HL-60 (cell line): ENCODE measurements at regions not wholly inside any gene's neighbourhood (a gene's known extent, or its start where the extent isn't known, plus 50 kb on each side); places are given as distances from the start of the nearest gene placed in this dataset.

Source experiments
- DNase-seq, 2 experiments: peaks; one replicate each; pipeline ENCODE4 v3.0.0-alpha.2; 2010 to 2020; ENCODE audit warnings: low read depth in 1 of 2, low spot score in 1 of 2
- H3K27ac ChIP-seq: fragments of 250-450 bp; sonication (Bioruptor Pico); replicated peaks from 2 replicates; pipeline ENCODE4 v1.5.1; 2020; ENCODE audit warnings: mild to moderate bottlenecking, moderate library complexity
- H3K27me3 ChIP-seq: fragments of 250-450 bp; sonication (Bioruptor Pico); 2 replicates; pipeline ENCODE4 v1.5.1; 2021; ENCODE audit warnings: mild to moderate bottlenecking, moderate library complexity; ENCODE audit not compliant: insufficient read depth, poor library complexity, severe bottlenecking
- H3K4me3 ChIP-seq: replicated peaks from 2 replicates; pipeline ENCODE4 v1.5.1; 2011; ENCODE audit warnings: mild to moderate bottlenecking, control low read depth, low read length; ENCODE audit not compliant: insufficient read depth
- CTCF ChIP-seq: IDR thresholded peaks from one replicate; pipeline ENCODE4 v1.5.1; 2011; ENCODE audit warnings: low read length, control low read depth, inconsistent platforms; ENCODE audit not compliant: insufficient read depth
- GABPA ChIP-seq: IDR thresholded peaks from 2 replicates; pipeline ENCODE4 v1.6.1; 2012; ENCODE audit warnings: low read depth
- POLR2AphosphoS5 ChIP-seq: IDR thresholded peaks from 2 replicates; pipeline ENCODE4 v1.6.1; 2012; ENCODE audit warnings: low read depth
- REST ChIP-seq: IDR thresholded peaks from 2 replicates; pipeline ENCODE4 v1.6.1; 2012; ENCODE audit warnings: low read depth; ENCODE audit not compliant: insufficient replicate concordance
- SPI1 ChIP-seq: IDR thresholded peaks from 2 replicates; pipeline ENCODE4 v1.6.1; 2012; ENCODE audit warnings: low read depth, mild to moderate bottlenecking, borderline replicate concordance

- H3K27me3 ChIP-seq = no peaks in the 10 kb centered on the region
- H3K27ac ChIP-seq = no peak overlapping the region
- TF ChIP-seq GABPA = no peak
- no peak for TF ChIP-seq CTCF
- TF ChIP-seq SPI1 = no peak
- TF ChIP-seq POLR2AphosphoS5 = no peak
- no peak for TF ChIP-seq REST
Observed at GRCh38 chr2:137836671-137837070, 127.6 kb upstream of the HNMT start.

DNA sequence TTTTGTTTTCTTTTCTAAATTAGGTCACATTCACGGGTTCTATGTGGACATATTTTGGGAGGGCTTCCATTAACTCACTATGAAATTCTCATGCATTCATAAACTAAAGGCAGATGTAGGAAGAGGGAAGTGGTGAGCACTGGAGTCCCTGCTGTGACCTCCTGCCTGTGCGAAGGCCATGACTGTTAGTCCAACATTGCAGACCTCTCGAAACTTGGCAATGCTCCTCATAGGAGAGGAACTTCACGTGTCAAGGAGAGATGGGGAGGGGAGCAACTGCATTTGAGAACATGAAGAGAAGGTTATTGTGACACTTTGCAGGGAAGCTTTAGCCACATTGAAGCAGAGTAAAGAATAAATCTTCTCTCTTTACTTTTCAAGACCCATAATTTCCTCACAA is 126.4 kb upstream of the HNMT start:
- peak overlapping the region; percentile 12; the same call in 1 of the 2 replicates for H3K27ac ChIP-seq
- TF ChIP-seq SPI1 = peak; percentile 72
- TF ChIP-seq GABPA = no peak
- H3K27me3 ChIP-seq = no peaks in the 10 kb centered on the region
- H3K4me3 ChIP-seq = no peak overlapping the region
- peak; percentile 84 for DNase-seq

More at GRCh38 chr2:137836671-137837070, 127.6 kb upstream of the HNMT start:
- no peak overlapping the region for H3K4me3 ChIP-seq
- DNase-seq = no peak

DNA sequence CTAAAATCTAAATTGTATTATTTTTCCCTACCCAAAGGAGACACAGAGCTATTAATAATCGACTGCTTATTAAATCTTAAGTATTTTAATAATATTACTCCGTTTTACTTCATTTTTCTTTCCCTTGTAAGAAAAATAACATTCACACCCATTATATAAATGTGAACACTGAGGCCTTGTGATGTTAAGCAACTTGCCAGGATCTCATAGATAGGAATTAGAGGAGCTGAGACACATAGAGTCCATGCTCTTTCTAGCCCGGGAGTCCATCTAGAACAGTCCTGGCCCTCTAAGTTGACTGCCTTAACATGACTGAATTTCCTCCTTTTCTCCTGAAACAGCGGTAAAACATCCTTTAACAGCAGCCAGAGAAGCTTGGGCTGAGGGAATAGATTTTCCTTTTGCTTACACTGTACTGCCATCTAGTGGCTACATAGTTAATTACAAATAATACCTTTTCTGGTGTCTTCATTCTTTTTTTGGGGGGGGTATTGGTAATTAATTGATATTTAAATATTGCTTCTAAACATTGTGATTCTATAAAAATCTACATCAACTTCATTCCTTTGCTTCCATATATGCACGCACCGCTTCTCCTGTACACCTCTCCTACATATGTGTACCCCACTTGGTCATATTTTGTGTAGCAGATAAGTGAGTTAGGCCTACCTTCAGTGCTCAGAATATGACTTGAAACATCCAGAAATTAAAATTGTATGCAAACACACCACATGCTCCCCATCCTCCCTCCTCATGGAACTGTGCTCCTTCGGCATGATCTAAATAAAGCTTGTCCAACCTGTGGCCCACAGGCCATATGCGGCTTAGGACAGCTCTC is 125.8 kb upstream of the HNMT start:
- H3K27ac ChIP-seq = no peak overlapping the region
- peak; percentile 13 to 41 for DNase-seq
- TF ChIP-seq SPI1 (no peak), REST (no peak), CTCF (no peak), GABPA (no peak), POLR2AphosphoS5 (no peak)

DNA sequence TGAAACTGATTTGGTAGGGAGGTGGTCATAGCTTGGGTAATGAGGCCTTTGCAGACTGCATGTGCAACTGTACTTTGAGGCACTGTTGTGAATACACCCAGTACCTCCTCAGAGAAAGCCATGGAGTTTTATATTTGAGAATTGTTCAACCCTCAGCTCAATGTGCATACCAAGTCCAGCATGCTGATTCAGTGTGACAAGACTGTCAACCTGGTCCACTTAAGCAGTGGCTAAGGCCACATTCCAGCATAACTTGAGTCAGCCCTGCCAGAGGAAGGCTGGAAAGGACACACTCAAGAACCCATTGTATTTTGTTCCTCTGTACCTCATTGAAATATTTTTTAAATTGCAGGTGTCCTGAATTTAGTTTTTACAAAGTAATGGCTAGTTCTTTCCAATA is 121.8 kb upstream of the HNMT start:
- TF ChIP-seq CTCF (no peak), SPI1 (no peak), POLR2AphosphoS5 (no peak), REST (no peak), GABPA (no peak)
- DNase-seq = no peak
- H3K27ac ChIP-seq = no peak overlapping the region
- no peak overlapping the region for H3K4me3 ChIP-seq
- no peaks in the 10 kb centered on the region for H3K27me3 ChIP-seq

More for the DNA sequence above, 125.8 kb upstream of the HNMT start:
- H3K4me3 ChIP-seq = no peak overlapping the region
- H3K27me3 ChIP-seq = no peaks in the 10 kb centered on the region
